ENCODE measurements at regions not wholly inside any gene's neighbourhood (a gene's known extent, or its start where the extent isn't known, plus 50 kb on each side); places are given as distances from the start of the nearest gene placed in this dataset.

DNA sequence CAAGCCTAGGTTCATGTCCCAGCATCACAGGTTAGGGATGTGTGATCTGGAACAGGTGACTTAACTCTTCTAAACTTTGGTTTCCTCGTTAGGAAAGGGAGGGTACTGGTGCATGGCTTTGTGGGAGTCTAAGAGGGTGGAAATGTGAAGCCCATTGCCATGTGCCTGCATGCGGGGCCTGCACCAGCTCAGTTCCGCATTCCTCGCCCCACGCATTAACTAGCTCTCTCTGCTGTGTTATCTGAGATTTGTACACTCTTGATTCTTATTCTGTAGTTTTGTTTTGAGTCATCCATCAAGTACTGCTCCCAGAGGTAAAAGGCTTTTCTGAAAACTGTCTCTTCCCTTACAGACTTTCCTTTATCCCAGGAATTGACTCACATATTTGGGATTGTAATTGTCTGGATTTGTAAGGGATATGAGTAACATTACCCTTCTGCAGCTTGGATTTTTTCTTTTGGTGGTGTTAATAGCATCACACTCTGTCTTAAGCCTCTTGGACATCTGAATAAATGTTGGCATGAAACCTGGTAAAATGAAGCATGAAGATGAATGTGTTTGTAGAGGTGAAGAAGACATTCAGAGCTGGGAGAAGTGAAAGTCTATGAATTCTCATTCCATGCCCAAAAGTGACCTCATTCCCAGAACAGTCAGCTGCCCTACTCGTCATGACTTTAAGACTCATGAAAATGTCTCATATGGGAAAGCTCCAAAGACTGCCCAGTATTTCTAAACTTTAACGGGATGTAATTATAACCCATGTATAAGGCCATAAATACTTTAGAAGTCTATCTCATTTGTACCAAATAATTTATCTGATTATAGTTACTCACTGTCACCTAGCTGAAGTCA lies 357.3 kb downstream of the FOXA2 start:
- TF ChIP-seq, protein P1, sequence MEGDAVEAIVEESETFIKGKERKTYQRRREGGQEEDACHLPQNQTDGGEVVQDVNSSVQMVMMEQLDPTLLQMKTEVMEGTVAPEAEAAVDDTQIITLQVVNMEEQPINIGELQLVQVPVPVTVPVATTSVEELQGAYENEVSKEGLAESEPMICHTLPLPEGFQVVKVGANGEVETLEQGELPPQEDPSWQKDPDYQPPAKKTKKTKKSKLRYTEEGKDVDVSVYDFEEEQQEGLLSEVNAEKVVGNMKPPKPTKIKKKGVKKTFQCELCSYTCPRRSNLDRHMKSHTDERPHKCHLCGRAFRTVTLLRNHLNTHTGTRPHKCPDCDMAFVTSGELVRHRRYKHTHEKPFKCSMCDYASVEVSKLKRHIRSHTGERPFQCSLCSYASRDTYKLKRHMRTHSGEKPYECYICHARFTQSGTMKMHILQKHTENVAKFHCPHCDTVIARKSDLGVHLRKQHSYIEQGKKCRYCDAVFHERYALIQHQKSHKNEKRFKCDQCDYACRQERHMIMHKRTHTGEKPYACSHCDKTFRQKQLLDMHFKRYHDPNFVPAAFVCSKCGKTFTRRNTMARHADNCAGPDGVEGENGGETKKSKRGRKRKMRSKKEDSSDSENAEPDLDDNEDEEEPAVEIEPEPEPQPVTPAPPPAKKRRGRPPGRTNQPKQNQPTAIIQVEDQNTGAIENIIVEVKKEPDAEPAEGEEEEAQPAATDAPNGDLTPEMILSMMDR (IDR thresholded peaks at IDR 0.05): no peak
- no peak for TF ChIP-seq POLR2A (IDR thresholded peaks at IDR 0.05)
- no peak for TF ChIP-seq POLR2AphosphoS5 (IDR thresholded peaks at IDR 0.05)

Measured in breast epithelium (tissue), 3 donors.